Transverse colon (tissue), 4 donors: ENCODE measurements at regions not wholly inside any gene's neighbourhood (a gene's known extent, or its start where the extent isn't known, plus 50 kb on each side); places are given as distances from the start of the nearest gene placed in this dataset.
A peak's percentile ranks its signal among the peaks of the same experiment; 100 is the strongest.

Experiments used
- DNase-seq: peaks from one replicate; pipeline ENCODE4 v3.0.0-alpha.2; 2019
- H3K27ac ChIP-seq, 4 donors: fragments of 200-600 bp; sonication (generic); 2 replicates each; pipeline ENCODE4 v1.5.1; 2016 to 2018; ENCODE audit warnings: inconsistent platforms in 4 of 4
- H3K27me3 ChIP-seq: fragments of 200-600 bp; sonication (generic); 2 replicates; pipeline ENCODE4 v1.5.1; 2017; ENCODE audit warnings: inconsistent platforms
- H3K36me3 ChIP-seq, 4 donors: fragments of 200-600 bp; sonication (generic); 2 replicates each; pipeline ENCODE4 v1.5.1; 2017 to 2019; ENCODE audit warnings: inconsistent platforms in 4 of 4
- H3K4me1 ChIP-seq, 4 donors: fragments of 200-600 bp; sonication (generic); 2 replicates each; pipeline ENCODE4 v1.5.1; 2017 to 2020; ENCODE audit warnings: inconsistent platforms in 4 of 4
- H3K4me3 ChIP-seq, 4 donors: fragments of 200-600 bp; sonication (generic); 1 replicate in 1 of 4; 2 replicates in 3 of 4; pipeline versions ENCODE4 v1.5.1 to v1.6.1; 2017 to 2019; ENCODE audit warnings: inconsistent platforms in 4 of 4
- H3K9me3 ChIP-seq, 2 donors: fragments of 200-600 bp; sonication (generic); 2 replicates each; pipeline ENCODE4 v1.5.1; 2017 to 2019; ENCODE audit warnings: inconsistent platforms in 2 of 2
- CTCF ChIP-seq, 5 experiments: fragments of 200-600 bp in 3 of 5; fragments of 450-650 bp in 2 of 5; sonication (generic) in 3 of 5; IDR thresholded peaks; 1 replicate in 2 of 5; 2 replicates in 3 of 5; pipeline ENCODE4 v1.5.1; 2016 to 2017; ENCODE audit warnings: antibody characterized with exemption in 5 of 5, inconsistent platforms in 3 of 5, mild to moderate bottlenecking in 2 of 5, moderate library complexity in 1 of 5
- EP300 ChIP-seq: sonication (generic); formaldehyde crosslinking; IDR thresholded peaks from one replicate; pipeline ENCODE4 v1.6.1; 2017; ENCODE audit warnings: antibody characterized with exemption, low read depth
- POLR2A ChIP-seq: fragments of 450-650 bp; IDR thresholded peaks from one replicate; pipeline ENCODE4 v1.6.1; 2016; ENCODE audit warnings: antibody characterized with exemption, mild to moderate bottlenecking, moderate library complexity
- POLR2AphosphoS5 ChIP-seq, 3 donors: sonication (generic); formaldehyde crosslinking; IDR thresholded peaks; one replicate each; pipeline ENCODE4 v1.6.1; 2016; ENCODE audit warnings: antibody characterized with exemption in 3 of 3
- WGBS, 2 donors: methylation state at CpG; one replicate each; pipeline ENCODE4 v1.1.5; 2018; ENCODE audit warnings: low coverage in 1 of 2; 5-methylcytosine and 5-hydroxymethylcytosine counted together
- in situ Hi-C, 4 donors: fragments of 200-750 bp; cut with MboI; loops; one replicate each; pipeline versions ENCODE4 v1.15.0 to v1.15.1; 2017; ENCODE audit warnings: low sequenced_read_pairs in 3 of 4, low pct_ligation_motif_present in 1 of 4, low pct_unique_long_range_greater_than_20kb in 1 of 4
- intact Hi-C: fragments of 100-400 bp; cut with DNase I; formaldehyde crosslinking; loops from one replicate; pipeline ENCODE4 v1.15.1; 2023; ENCODE audit warnings: low total_unique reads

DNA sequence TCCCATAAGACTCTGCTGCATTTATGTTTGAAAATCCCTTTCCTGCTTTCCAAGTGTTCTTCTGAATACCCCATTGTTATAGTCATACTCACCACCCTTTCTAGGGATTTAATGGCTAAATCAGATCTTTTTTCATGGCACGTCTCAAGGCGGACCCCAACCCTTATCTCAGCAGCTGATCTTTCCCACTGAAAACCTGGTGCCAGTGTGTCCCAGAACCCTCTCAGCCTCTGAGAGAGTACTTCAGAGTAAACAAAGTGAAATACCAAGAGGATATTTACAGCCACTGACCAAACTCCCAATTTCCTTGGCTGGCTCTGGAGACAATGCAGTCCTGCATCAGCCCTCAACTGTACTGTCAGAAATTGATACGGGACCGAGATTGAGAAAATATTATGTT, 101.7 kb downstream of the TMEM100 start:
- H3K36me3 ChIP-seq: no peaks in the 10 kb centered on the region
- H3K27ac ChIP-seq: no peak overlapping the region
- no peaks in the 10 kb centered on the region for H3K9me3 ChIP-seq
- DNase-seq: no peak
- WGBS, 2 donors: 77% methylated on average over 3 to 4 of the region's 4 CpGs
- H3K4me3 ChIP-seq: no peak overlapping the region
- TF ChIP-seq POLR2A (no peak), POLR2AphosphoS5 (IDR thresholded peaks at IDR 0.05) (no peak), EP300 (no peak), CTCF (IDR thresholded peaks at IDR 0.05) (no peak)
- no peaks in the 10 kb centered on the region for H3K27me3 ChIP-seq
- in situ Hi-C loops: no loop called here
- intact Hi-C loops: loop anchor here (5.0 kb wide), 1 partner anchor 1029 kb away; no protein-coding TSS in a partner anchor
- peaks cover 0 to 3% (median 0%) of the 10 kb centered on the region in 4 donors for H3K4me1 ChIP-seq

GRCh38 chr17:55620023-55620422, 102.6 kb downstream of the TMEM100 start:
- Histone ChIP-seq H3K27me3 (no peaks in the 10 kb centered on the region), H3K27ac (no peak overlapping the region)
- in situ Hi-C loops: no loop called here

GRCh38 chr17:55617441-55617840, 105.2 kb downstream of the TMEM100 start:
- H3K9me3 ChIP-seq: no peaks in the 10 kb centered on the region

More at GRCh38 chr17:55620023-55620422, 102.6 kb downstream of the TMEM100 start:
- intact Hi-C loops: loop anchor here (5.0 kb wide), 1 partner anchor 1028 kb away; no protein-coding TSS in a partner anchor
- H3K9me3 ChIP-seq: no peaks in the 10 kb centered on the region
- TF ChIP-seq CTCF (IDR thresholded peaks at IDR 0.05) (no peak), POLR2A (no peak), POLR2AphosphoS5 (IDR thresholded peaks at IDR 0.05) (no peak), EP300 (no peak)
- no peaks in the 10 kb centered on the region for H3K4me1 ChIP-seq
- no peak for DNase-seq
- no peaks in the 10 kb centered on the region for H3K36me3 ChIP-seq
- no peak overlapping the region for H3K4me3 ChIP-seq
- 73 to 95% methylated on average over 3 of the region's 3 CpGs for WGBS, 2 donors

GRCh38 chr17:55614061-55614460, 102.8 kb upstream of the SMIM36 start:
- Histone ChIP-seq H3K4me3 (no peak overlapping the region), H3K27ac (no peak overlapping the region), H3K4me1 (peaks cover 0 to 16% (median 1%) of the 10 kb centered on the region in 4 donors), H3K36me3 (no peaks in the 10 kb centered on the region), H3K27me3 (no peaks in the 10 kb centered on the region), H3K9me3 (no peaks in the 10 kb centered on the region)
- intact Hi-C loops: no loop called here
- DNase-seq: no peak
- in situ Hi-C loops: no loop called here
- TF ChIP-seq POLR2AphosphoS5 (IDR thresholded peaks at IDR 0.05): no peak
- no peak for TF ChIP-seq POLR2A
- no peak for TF ChIP-seq CTCF (IDR thresholded peaks at IDR 0.05)
- no peak for TF ChIP-seq EP300
- WGBS, 2 donors: 72 to 79% methylated on average over 2 of the region's 2 CpGs

More at GRCh38 chr17:55617441-55617840, 105.2 kb downstream of the TMEM100 start:
- 83 to 88% methylated on average over 2 to 5 of the region's 5 CpGs for WGBS, 2 donors
- TF ChIP-seq EP300 (no peak), POLR2A (no peak), CTCF (IDR thresholded peaks at IDR 0.05) (no peak), POLR2AphosphoS5 (IDR thresholded peaks at IDR 0.05) (no peak)
- Histone ChIP-seq H3K36me3 (no peaks in the 10 kb centered on the region), H3K4me3 (no peak overlapping the region), H3K4me1 (peaks cover 0 to 3% (median 0%) of the 10 kb centered on the region in 4 donors), H3K27me3 (no peaks in the 10 kb centered on the region), H3K27ac (peak overlapping the region in 2 of 4 donors; percentile 1 to 26)
- no peak for DNase-seq
- in situ Hi-C loops: no loop called here
- intact Hi-C loops: no loop called here
